ENCODE measurements at regions not wholly inside any gene's neighbourhood (a gene's known extent, or its start where the extent isn't known, plus 50 kb on each side); places are given as distances from the start of the nearest gene placed in this dataset.

DNA sequence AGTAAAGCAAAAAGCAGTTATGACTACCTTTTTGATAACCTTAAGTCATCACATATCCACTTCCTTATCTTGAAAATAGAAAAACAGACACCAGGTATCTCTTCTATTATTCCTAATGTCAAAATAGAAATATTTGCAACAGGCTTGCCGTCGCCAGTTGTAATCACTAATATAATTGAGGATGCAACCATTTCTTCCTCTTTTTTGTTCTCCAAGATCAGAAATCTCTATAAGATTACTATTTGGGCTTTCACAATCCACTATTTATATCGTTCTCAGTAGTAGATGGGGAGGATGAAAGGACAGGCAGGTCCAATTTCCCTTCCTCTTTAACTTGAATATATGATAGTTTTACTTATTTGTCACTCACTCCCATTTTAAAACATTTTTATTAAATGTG, 130.2 kb upstream of the HMGA2 start:
- intact Hi-C loops (cut with micrococcal nuclease), result no loop called here
- Mint-ChIP-seq H3K36me3 (ENCODE audit: low read depth) (no peaks in the 10 kb centered on the region), H3K9me3 (no peaks in the 10 kb centered on the region), H3K27me3 (no peaks in the 10 kb centered on the region), H3K4me3 (no peak overlapping the region), H3K27ac (no peak overlapping the region), H3K4me1 (no peaks in the 10 kb centered on the region)
- TF ChIP-seq, protein P1, sequence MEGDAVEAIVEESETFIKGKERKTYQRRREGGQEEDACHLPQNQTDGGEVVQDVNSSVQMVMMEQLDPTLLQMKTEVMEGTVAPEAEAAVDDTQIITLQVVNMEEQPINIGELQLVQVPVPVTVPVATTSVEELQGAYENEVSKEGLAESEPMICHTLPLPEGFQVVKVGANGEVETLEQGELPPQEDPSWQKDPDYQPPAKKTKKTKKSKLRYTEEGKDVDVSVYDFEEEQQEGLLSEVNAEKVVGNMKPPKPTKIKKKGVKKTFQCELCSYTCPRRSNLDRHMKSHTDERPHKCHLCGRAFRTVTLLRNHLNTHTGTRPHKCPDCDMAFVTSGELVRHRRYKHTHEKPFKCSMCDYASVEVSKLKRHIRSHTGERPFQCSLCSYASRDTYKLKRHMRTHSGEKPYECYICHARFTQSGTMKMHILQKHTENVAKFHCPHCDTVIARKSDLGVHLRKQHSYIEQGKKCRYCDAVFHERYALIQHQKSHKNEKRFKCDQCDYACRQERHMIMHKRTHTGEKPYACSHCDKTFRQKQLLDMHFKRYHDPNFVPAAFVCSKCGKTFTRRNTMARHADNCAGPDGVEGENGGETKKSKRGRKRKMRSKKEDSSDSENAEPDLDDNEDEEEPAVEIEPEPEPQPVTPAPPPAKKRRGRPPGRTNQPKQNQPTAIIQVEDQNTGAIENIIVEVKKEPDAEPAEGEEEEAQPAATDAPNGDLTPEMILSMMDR (IDR thresholded peaks at IDR 0.05), result no peak
- DNase-seq (no peak), ATAC-seq (ENCODE audit: low read depth) (no peak)
- ChIA-PET CTCF (no interaction called here), POLR2A (no interaction called here)

DNA sequence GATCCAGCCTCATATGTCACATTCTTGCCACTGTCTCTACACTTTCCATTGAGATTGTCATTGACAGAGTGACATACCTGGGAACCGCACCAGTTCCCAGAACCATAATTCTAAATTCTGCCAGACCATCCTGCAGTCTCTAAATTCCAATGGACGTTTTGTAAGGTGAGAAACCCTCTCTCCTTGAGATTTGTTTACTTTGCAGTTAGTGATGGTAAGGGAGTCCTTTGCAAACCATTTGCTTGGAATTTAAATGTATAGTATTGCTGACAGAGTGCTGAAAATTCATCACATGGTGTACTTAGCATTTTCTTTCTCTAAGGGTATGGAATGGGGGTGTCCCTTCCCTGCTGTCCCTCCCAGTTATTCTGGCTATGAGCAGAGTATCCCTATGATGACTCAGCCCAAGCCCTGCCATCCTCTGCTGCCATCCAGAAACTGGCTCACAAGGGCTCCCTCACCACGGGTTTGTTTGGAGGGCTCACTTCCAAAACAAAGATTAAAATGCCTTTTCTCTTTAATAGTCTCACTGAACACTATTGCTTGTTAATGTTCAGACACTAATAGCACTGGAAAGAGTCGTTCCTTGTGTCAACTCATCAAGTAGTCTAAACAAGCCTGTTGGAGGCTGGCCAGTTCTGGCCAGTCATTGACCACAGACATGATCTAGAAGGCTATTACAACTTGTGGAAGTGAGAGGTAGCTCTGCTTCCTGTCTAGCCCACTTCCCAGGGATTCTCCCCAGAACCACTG, 129.0 kb upstream of the HMGA2 start:
- Mint-ChIP-seq H3K27me3 (no peaks in the 10 kb centered on the region), H3K4me3 (no peak overlapping the region), H3K27ac (no peak overlapping the region), H3K9me3 (no peaks in the 10 kb centered on the region), H3K4me1 (no peaks in the 10 kb centered on the region), H3K36me3 (ENCODE audit: low read depth) (no peaks in the 10 kb centered on the region)
- CTCF ChIA-PET, result no interaction called here
- TF ChIP-seq, protein P1 (IDR thresholded peaks at IDR 0.05), result no peak
- no peak for ATAC-seq (ENCODE audit: low read depth)
- no peak for DNase-seq
- POLR2A ChIA-PET, result no interaction called here
- intact Hi-C loops (cut with micrococcal nuclease), result no loop called here

DNA sequence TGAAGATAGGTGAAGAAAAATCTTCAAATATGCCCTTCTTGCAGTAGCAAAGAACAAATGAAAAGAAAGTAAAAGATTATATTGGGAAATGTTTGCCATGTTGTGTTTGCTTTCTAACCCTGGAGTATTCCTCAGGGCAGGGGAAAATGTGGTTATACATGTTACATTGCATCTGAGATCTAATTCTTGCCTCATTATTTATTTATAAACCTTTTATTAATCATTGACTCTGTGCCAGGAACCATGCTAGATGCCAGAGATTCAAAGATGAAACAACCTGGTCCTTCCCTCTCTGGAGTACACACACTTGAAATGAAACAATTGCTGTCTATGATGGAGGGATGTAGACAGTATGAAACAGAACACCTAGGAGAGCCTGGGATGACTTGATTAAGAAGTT, 128.1 kb upstream of the HMGA2 start:
- ChIA-PET POLR2A (no interaction called here), CTCF (no interaction called here)
- ATAC-seq (ENCODE audit: low read depth) (no peak), DNase-seq (no peak)
- H3K4me1 Mint-ChIP-seq, result no peaks in the 10 kb centered on the region
- H3K36me3 Mint-ChIP-seq (ENCODE audit: low read depth), result no peaks in the 10 kb centered on the region
- intact Hi-C loops (cut with micrococcal nuclease), result no loop called here
- TF ChIP-seq, protein P1 (IDR thresholded peaks at IDR 0.05), result no peak
- H3K9me3 Mint-ChIP-seq, result no peaks in the 10 kb centered on the region
- H3K27ac Mint-ChIP-seq, result no peak overlapping the region
- no peak overlapping the region for H3K4me3 Mint-ChIP-seq
- no peaks in the 10 kb centered on the region for H3K27me3 Mint-ChIP-seq

DNA sequence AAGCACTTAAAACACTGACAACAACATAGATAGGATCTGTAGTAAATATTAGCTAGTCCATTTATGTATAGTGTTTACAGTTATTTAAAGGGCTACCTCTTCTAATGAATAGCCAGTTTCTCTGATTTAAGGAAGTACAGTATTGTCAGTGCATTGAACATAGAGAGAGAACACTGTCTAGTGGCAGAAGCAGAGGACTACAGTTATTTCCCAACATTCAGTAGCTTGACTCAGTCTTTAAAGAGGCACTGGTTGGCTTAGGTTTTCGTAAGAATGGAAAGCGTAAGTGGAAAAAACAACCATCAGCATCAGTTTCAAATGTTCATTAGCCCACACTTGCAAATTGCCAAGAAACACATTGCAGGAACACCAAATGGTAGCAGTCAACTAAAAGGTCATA, 125.0 kb upstream of the HMGA2 start:
- DNase-seq (no peak), ATAC-seq (ENCODE audit: low read depth) (no peak)
- H3K4me1 Mint-ChIP-seq, result no peaks in the 10 kb centered on the region
- H3K4me3 Mint-ChIP-seq, result no peak overlapping the region
- CTCF ChIA-PET, result no interaction called here
- POLR2A ChIA-PET, result no interaction called here
- no peak overlapping the region for H3K27ac Mint-ChIP-seq
- intact Hi-C loops (cut with micrococcal nuclease), result no loop called here
- H3K36me3 Mint-ChIP-seq (ENCODE audit: low read depth), result no peaks in the 10 kb centered on the region
- no peaks in the 10 kb centered on the region for H3K9me3 Mint-ChIP-seq
- H3K27me3 Mint-ChIP-seq, result peaks cover 2% of the 10 kb centered on the region
- TF ChIP-seq, protein P1 (IDR thresholded peaks at IDR 0.05), result no peak

DNA sequence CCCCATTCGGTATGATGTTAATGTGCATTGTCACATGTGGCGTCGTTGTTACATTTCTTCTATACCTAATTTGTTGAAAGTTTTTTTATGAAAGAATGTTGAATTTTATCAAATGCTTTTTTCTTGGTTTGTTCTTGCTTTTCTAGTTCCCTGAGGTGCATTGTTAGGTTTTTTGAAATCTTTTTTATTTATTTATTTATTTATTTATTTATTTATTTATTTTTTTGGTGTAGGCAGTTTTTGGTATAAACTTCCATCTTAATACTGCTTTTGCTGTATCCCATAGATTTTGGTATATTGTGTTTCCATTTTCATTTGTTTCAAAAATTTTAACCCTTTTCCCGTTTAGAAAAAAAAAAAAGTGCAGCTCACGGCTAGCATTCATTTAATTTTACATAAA, 121.1 kb upstream of the HMGA2 start:
- Mint-ChIP-seq H3K9me3 (peaks cover 16% of the 10 kb centered on the region), H3K4me1 (no peaks in the 10 kb centered on the region), H3K27me3 (peaks cover 2% of the 10 kb centered on the region), H3K27ac (no peak overlapping the region), H3K4me3 (no peak overlapping the region), H3K36me3 (ENCODE audit: low read depth) (no peaks in the 10 kb centered on the region)
- intact Hi-C loops (cut with micrococcal nuclease), result no loop called here
- ChIA-PET CTCF (no interaction called here), POLR2A (no interaction called here)
- DNase-seq (no peak), ATAC-seq (ENCODE audit: low read depth) (no peak)
- TF ChIP-seq, protein P1 (IDR thresholded peaks at IDR 0.05), result no peak
